CD4-positive, alpha-beta T cell (primary cell): ENCODE measurements at regions not wholly inside any gene's neighbourhood (a gene's known extent, or its start where the extent isn't known, plus 50 kb on each side); places are given as distances from the start of the nearest gene placed in this dataset.

Experiments used
- ATAC-seq: fragments of 200-7000 bp; cut with Tn5 transposase; one replicate; pipeline ENCODE4 v1.10.0; 2022; ENCODE audit warnings: mild to moderate bottlenecking; ENCODE audit not compliant: poor library complexity
- CTCF ChIA-PET: fragments of 350-600 bp; sonication (Branson Sonifier 250); formaldehyde crosslinking; loops from one replicate; lab custom pipeline; 2021; ENCODE audit warnings: antibody characterized with exemption, inconsistent platforms; lab: Charles Lee
- POLR2A ChIA-PET: fragments of 350-600 bp; sonication (Branson Sonifier 250); formaldehyde crosslinking; loops from one replicate; lab custom pipeline; 2021; ENCODE audit warnings: antibody characterized with exemption, inconsistent platforms; lab: Charles Lee
- DNase-seq, 14 experiments: peaks; one replicate each; pipeline ENCODE4 v3.0.0-alpha.2; 2013 to 2020; ENCODE audit warnings: mixed read lengths in 2 of 14
- H3K27ac ChIP-seq, 2 donors: one replicate each; pipeline versions ENCODE4 v1.5.1 to v1.7.0; 2013; ENCODE audit warnings: low read length in 2 of 2, low read depth in 1 of 2, mild to moderate bottlenecking in 1 of 2
- H3K27me3 ChIP-seq, 2 experiments: 1 replicate in 1 of 2; 2 replicates in 1 of 2; pipeline versions ENCODE4 v1.6.1 to v1.7.0; 2013; ENCODE audit warnings: low read length in 2 of 2, control low read depth in 1 of 2, mild to moderate bottlenecking in 1 of 2, moderate library complexity in 1 of 2; ENCODE audit not compliant: insufficient read depth in 2 of 2, control insufficient read depth in 1 of 2
- H3K36me3 ChIP-seq: one replicate; pipeline ENCODE4 v1.6.1; 2013; ENCODE audit warnings: low read length, control low read depth; ENCODE audit not compliant: insufficient read depth
- H3K4me1 ChIP-seq: one replicate; pipeline ENCODE4 v1.6.1; 2013; ENCODE audit warnings: low read length, control low read depth; ENCODE audit not compliant: insufficient read depth
- H3K4me3 ChIP-seq: one replicate; pipeline ENCODE4 v1.5.1; 2013; ENCODE audit warnings: mild to moderate bottlenecking, low read length, moderate library complexity
- H3K9me3 ChIP-seq, 2 experiments: 1 replicate in 1 of 2; 2 replicates in 1 of 2; pipeline versions ENCODE4 v1.6.1 to v1.7.0; 2013; ENCODE audit warnings: low read length in 2 of 2, mild to moderate bottlenecking in 2 of 2, control low read depth in 1 of 2, moderate library complexity in 1 of 2; ENCODE audit not compliant: control insufficient read depth in 1 of 2, insufficient read depth in 1 of 2
- H3K27ac Mint-ChIP-seq: one replicate; pipeline ENCODE4 v1.8.0; 2020; ENCODE audit warnings: mixed read lengths
- H3K27me3 Mint-ChIP-seq: one replicate; pipeline ENCODE4 v1.8.0; 2021; ENCODE audit warnings: mixed read lengths
- H3K36me3 Mint-ChIP-seq: one replicate; pipeline ENCODE4 v1.8.0; 2021; ENCODE audit warnings: low read depth, mixed read lengths
- H3K4me1 Mint-ChIP-seq: one replicate; pipeline ENCODE4 v1.8.0; 2021; ENCODE audit warnings: low read depth, mixed read lengths
- H3K4me3 Mint-ChIP-seq: one replicate; pipeline ENCODE4 v1.8.0; 2020; ENCODE audit warnings: mild to moderate bottlenecking, mixed read lengths
- H3K9me3 Mint-ChIP-seq: one replicate; pipeline ENCODE4 v1.8.0; 2020; ENCODE audit warnings: mixed read lengths
- CTCF ChIP-seq: fragments of 200-600 bp; IDR thresholded peaks from one replicate; pipeline ENCODE4 v1.8.0; 2022; ENCODE audit warnings: antibody characterized with exemption, mild to moderate bottlenecking
- intact Hi-C, 2 experiments: fragments of 100-400 bp; cut with DNase I in 1 of 2; cut with micrococcal nuclease in 1 of 2; formaldehyde crosslinking; loops; one replicate each; pipeline versions ENCODE4 v1.15.1 to v1.9.0; 2023 to 2025; cut with DNase I, micrococcal nuclease

GRCh38 chr22:49449377-49449776 is 378.3 kb downstream of the BRD1 start:
- H3K4me1 Mint-ChIP-seq = no peaks in the 10 kb centered on the region

DNA sequence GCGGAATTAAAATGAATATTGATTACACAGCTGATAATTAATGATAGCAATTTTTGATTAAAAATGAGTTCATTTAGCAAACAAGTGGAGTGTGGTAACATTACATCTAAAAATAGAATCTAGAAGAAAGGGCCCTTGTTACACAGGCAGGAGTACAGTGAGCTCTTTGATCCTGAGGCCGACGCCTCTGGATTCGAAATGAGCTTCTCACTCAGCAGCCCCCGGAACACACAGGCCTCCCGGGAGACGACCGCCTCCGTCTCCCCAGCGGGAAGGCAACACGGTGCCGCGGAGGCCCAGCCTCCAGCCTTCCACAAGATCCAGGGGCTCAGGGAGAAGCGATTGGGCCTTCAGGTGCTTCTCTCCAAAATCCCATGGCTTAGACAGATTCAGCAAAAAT is 379.1 kb downstream of the BRD1 start:
- intact Hi-C loops = no loop called here
- peaks cover 0 to 10% of the 10 kb centered on the region in 2 experiments for H3K9me3 ChIP-seq
- ATAC-seq (no peak), DNase-seq (no peak)
- H3K27ac ChIP-seq = no peak overlapping the region
- H3K4me1 Mint-ChIP-seq = no peaks in the 10 kb centered on the region
- H3K27me3 Mint-ChIP-seq = peaks cover 43% of the 10 kb centered on the region
- H3K27ac Mint-ChIP-seq = no peak overlapping the region
- TF ChIP-seq CTCF = no peak
- H3K9me3 Mint-ChIP-seq = no peaks in the 10 kb centered on the region
- ChIA-PET CTCF (no interaction called here), POLR2A (no interaction called here)
- H3K4me1 ChIP-seq = no peaks in the 10 kb centered on the region
- no peak overlapping the region for H3K4me3 Mint-ChIP-seq
- H3K4me3 ChIP-seq = no peak overlapping the region
- no peaks in the 10 kb centered on the region for H3K36me3 Mint-ChIP-seq
- peaks cover 6 to 16% of the 10 kb centered on the region in 2 experiments for H3K27me3 ChIP-seq
- no peaks in the 10 kb centered on the region for H3K36me3 ChIP-seq

More at GRCh38 chr22:49449377-49449776, 378.3 kb downstream of the BRD1 start:
- no peak for TF ChIP-seq CTCF
- Histone ChIP-seq H3K4me1 (no peaks in the 10 kb centered on the region), H3K36me3 (no peaks in the 10 kb centered on the region), H3K9me3 (peaks cover 0 to 10% of the 10 kb centered on the region in 2 experiments), H3K4me3 (no peak overlapping the region), H3K27me3 (peaks cover 6 to 16% of the 10 kb centered on the region in 2 experiments), H3K27ac (no peak overlapping the region)
- Mint-ChIP-seq H3K27me3 (peaks cover 40% of the 10 kb centered on the region), H3K9me3 (no peaks in the 10 kb centered on the region), H3K36me3 (no peaks in the 10 kb centered on the region), H3K27ac (no peak overlapping the region), H3K4me3 (no peak overlapping the region)
- ATAC-seq (no peak), DNase-seq (no peak)
- intact Hi-C loops = no loop called here
- ChIA-PET CTCF (no interaction called here), POLR2A (no interaction called here)

- Histone ChIP-seq H3K36me3 (no peaks in the 10 kb centered on the region), H3K4me3 (no peak overlapping the region), H3K27ac (no peak overlapping the region), H3K27me3 (peaks cover 6 to 16% of the 10 kb centered on the region in 2 experiments), H3K4me1 (no peaks in the 10 kb centered on the region), H3K9me3 (peaks cover 0 to 10% of the 10 kb centered on the region in 2 experiments)
- CTCF ChIA-PET = no interaction called here
- Mint-ChIP-seq H3K27ac (no peak overlapping the region), H3K9me3 (no peaks in the 10 kb centered on the region), H3K36me3 (no peaks in the 10 kb centered on the region), H3K27me3 (peaks cover 43% of the 10 kb centered on the region), H3K4me1 (no peaks in the 10 kb centered on the region), H3K4me3 (no peak overlapping the region)
- no peak for DNase-seq
- POLR2A ChIA-PET = no interaction called here
- intact Hi-C loops = no loop called here
- ATAC-seq = no peak
- TF ChIP-seq CTCF = no peak
Measured at GRCh38 chr22:49447837-49448236, 379.8 kb downstream of the BRD1 start.
